ENCODE measurements at regions not wholly inside any gene's neighbourhood (a gene's known extent, or its start where the extent isn't known, plus 50 kb on each side); places are given as distances from the start of the nearest gene placed in this dataset.

GRCh38 chr5:116887104-116887503 lies 312.5 kb upstream of the SEMA6A start:
- TF ChIP-seq SMARCA5 (IDR thresholded peaks at IDR 0.05) (no peak), POLR2AphosphoS5 (IDR thresholded peaks at IDR 0.05; ENCODE audit: low read length) (no peak), ZBTB4 (CRISPR knock-in tag; IDR thresholded peaks at IDR 0.05) (no peak), SMC3 (IDR thresholded peaks at IDR 0.05; ENCODE audit: borderline replicate concordance, low read length) (no peak), SREBF2 (IDR thresholded peaks at IDR 0.05; ENCODE audit: low read length) (no peak), CREM (IDR thresholded peaks at IDR 0.05; ENCODE audit: low read depth) (no peak), PRDM15 (CRISPR knock-in tag; IDR thresholded peaks at IDR 0.05) (no peak), CTCF (IDR thresholded peaks at IDR 0.05 in 2 of 3, conservative IDR thresholded peaks at IDR 0.05 in 1 of 3; ENCODE audit: control insufficient read depth in 2 of 3, extremely low read depth in 1 of 3, insufficient read depth in 1 of 3, low read depth in 3 of 3, low read length in 3 of 3) (no peak), JUND (IDR thresholded peaks at IDR 0.05; ENCODE audit: low read depth, low read length) (no peak), YY1 (IDR thresholded peaks at IDR 0.05; ENCODE audit: low read depth, low read length) (no peak), SUZ12 (IDR thresholded peaks at IDR 0.05; ENCODE audit: unreplicated experiment) (no peak), PAX8 (IDR thresholded peaks at IDR 0.05) (no peak)

Data from GM12878 (cell line).